Activated naive CD8-positive, alpha-beta T cell treated with anti-CD3 and anti-CD28 coated beads, Interleukin-2, amount 10 ng/mL, durations not matched to agents 7 days and 5 days (primary cell): ENCODE measurements at regions not wholly inside any gene's neighbourhood (a gene's known extent, or its start where the extent isn't known, plus 50 kb on each side); places are given as distances from the start of the nearest gene placed in this dataset.

Experiments used
- ATAC-seq: fragments of 150-1000 bp; cut with Tn5 transposase; one replicate; pipeline ENCODE4 v1.10.0; 2021; ENCODE audit warnings: low read depth, moderate library complexity
- POLR2A ChIA-PET: fragments of 350-600 bp; sonication (Branson Sonifier 250); formaldehyde crosslinking; loops from one replicate; lab custom pipeline; 2021; ENCODE audit warnings: antibody characterized with exemption; lab: Charles Lee
- DNase-seq: peaks from one replicate; pipeline ENCODE4 v3.0.0; 2021
- H3K27ac Mint-ChIP-seq: one replicate; pipeline ENCODE4 v1.8.0; 2022; ENCODE audit warnings: mild to moderate bottlenecking, mixed read lengths
- H3K27me3 Mint-ChIP-seq: one replicate; pipeline ENCODE4 v1.8.0; 2022; ENCODE audit warnings: mild to moderate bottlenecking, moderate library complexity, mixed read lengths
- H3K36me3 Mint-ChIP-seq: one replicate; pipeline ENCODE4 v1.8.0; 2021; ENCODE audit warnings: mild to moderate bottlenecking, mixed read lengths
- H3K4me1 Mint-ChIP-seq: one replicate; pipeline ENCODE4 v1.8.0; 2021; ENCODE audit warnings: mixed read lengths
- H3K4me3 Mint-ChIP-seq: one replicate; pipeline ENCODE4 v1.8.0; 2022; ENCODE audit warnings: mild to moderate bottlenecking, moderate library complexity, mixed read lengths
- H3K9me3 Mint-ChIP-seq: one replicate; pipeline ENCODE4 v1.8.0; 2021; ENCODE audit warnings: mixed read lengths

GRCh38 chr5:23648656-23649055 lies 141.2 kb downstream of the PRDM9 start:
- DNase-seq (no peak), ATAC-seq (no peak)
- POLR2A ChIA-PET, result no interaction called here
- H3K4me1 Mint-ChIP-seq, result no peaks in the 10 kb centered on the region
- no peaks in the 10 kb centered on the region for H3K36me3 Mint-ChIP-seq
- no peak overlapping the region for H3K27ac Mint-ChIP-seq
- no peaks in the 10 kb centered on the region for H3K27me3 Mint-ChIP-seq
- no peak overlapping the region for H3K4me3 Mint-ChIP-seq
- peaks cover 2% of the 10 kb centered on the region for H3K9me3 Mint-ChIP-seq

- Mint-ChIP-seq H3K27ac (no peak overlapping the region), H3K9me3 (peaks cover 3% of the 10 kb centered on the region), H3K27me3 (no peaks in the 10 kb centered on the region), H3K4me1 (no peaks in the 10 kb centered on the region), H3K36me3 (no peaks in the 10 kb centered on the region), H3K4me3 (no peak overlapping the region)
- ATAC-seq (no peak), DNase-seq (no peak)
- POLR2A ChIA-PET, result no interaction called here
Measured at GRCh38 chr5:23649594-23649993, 142.2 kb downstream of the PRDM9 start.

- H3K27ac Mint-ChIP-seq, result no peak overlapping the region
- POLR2A ChIA-PET, result no interaction called here
- H3K4me3 Mint-ChIP-seq, result no peak overlapping the region
- H3K27me3 Mint-ChIP-seq, result no peaks in the 10 kb centered on the region
- H3K9me3 Mint-ChIP-seq, result peaks cover 2% of the 10 kb centered on the region
- DNase-seq, result no peak
- no peaks in the 10 kb centered on the region for H3K36me3 Mint-ChIP-seq
- no peak for ATAC-seq
- no peaks in the 10 kb centered on the region for H3K4me1 Mint-ChIP-seq
Measured at GRCh38 chr5:23655674-23656073, 148.3 kb downstream of the PRDM9 start.

DNA sequence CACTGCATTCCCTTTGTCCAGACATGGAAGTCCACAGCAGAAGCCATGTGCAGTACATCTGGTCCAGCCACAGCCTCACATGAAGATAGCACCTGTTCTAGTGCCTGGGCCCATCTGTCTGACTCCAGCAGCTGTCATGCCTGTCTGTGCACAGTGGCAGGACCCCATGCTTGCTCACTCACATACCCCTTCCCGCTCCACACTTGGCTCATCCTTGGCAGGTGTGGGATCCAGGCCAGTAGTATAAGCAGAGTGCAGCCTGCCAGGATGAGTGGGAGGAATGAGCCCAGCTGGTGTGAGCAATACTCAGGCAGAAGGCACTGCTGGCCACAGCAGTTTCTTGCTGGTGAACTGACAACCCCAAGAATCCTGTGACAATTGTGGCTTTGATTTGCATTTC lies 168.0 kb downstream of the PRDM9 start:
- Mint-ChIP-seq H3K4me1 (no peaks in the 10 kb centered on the region), H3K27ac (no peak overlapping the region), H3K4me3 (no peak overlapping the region), H3K27me3 (no peaks in the 10 kb centered on the region), H3K9me3 (peaks cover 10% of the 10 kb centered on the region), H3K36me3 (no peaks in the 10 kb centered on the region)
- DNase-seq (no peak), ATAC-seq (no peak)
- POLR2A ChIA-PET, result no interaction called here

GRCh38 chr5:23677996-23678395 lies 170.6 kb downstream of the PRDM9 start:
- POLR2A ChIA-PET, result no interaction called here
- no peaks in the 10 kb centered on the region for H3K4me1 Mint-ChIP-seq
- no peaks in the 10 kb centered on the region for H3K36me3 Mint-ChIP-seq
- no peak overlapping the region for H3K27ac Mint-ChIP-seq
- no peaks in the 10 kb centered on the region for H3K27me3 Mint-ChIP-seq
- no peak for ATAC-seq
- H3K4me3 Mint-ChIP-seq, result no peak overlapping the region
- peaks cover 6% of the 10 kb centered on the region for H3K9me3 Mint-ChIP-seq
- no peak for DNase-seq

GRCh38 chr5:23684103-23684502 lies 176.7 kb downstream of the PRDM9 start:
- Mint-ChIP-seq H3K4me3 (no peak overlapping the region), H3K9me3 (peaks cover 9% of the 10 kb centered on the region), H3K27me3 (no peaks in the 10 kb centered on the region), H3K36me3 (no peaks in the 10 kb centered on the region), H3K4me1 (no peaks in the 10 kb centered on the region), H3K27ac (no peak overlapping the region)
- DNase-seq, result no peak
- no peak for ATAC-seq
- POLR2A ChIA-PET, result no interaction called here

DNA sequence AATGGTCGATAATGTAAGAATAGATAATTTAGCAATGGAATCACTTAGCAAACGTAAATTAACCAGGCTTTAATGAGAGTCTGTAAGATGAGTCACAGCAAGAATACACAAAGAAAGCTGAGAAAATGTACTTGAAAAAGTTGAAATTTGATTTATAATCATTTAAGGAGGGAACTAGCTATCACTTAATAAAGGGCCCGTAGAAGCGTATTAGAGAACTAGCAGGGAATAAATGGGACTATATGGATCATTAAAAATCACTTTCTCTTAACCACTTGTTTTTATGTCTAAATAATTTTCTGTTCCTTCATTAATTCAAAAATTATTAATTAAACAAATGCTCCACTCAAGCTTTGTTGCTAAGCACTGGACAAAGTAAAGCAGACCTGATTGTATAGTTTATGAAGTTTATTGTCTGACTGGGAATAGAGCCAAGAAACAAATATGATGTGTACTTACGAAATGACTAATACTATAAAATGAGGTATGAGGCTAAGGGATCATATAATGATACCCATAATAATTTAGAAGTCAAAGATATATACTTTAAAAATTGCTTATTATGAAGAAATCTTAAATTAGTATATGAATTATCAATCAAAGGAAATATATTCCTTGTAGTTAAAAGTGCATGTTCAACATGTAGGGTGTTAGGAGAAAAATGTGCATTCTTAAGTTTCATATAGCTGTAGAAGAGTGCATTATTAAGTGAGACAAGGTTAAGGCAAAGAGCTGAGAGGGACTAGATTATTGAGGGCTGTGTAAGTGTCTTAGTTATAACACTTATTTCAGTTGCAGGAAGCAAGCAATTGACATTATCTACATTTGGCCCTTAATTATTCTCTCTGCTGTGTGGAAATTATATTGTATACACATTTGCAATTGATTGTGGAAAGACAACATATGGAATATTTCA lies 196.8 kb downstream of the PRDM9 start:
- no peak overlapping the region for H3K27ac Mint-ChIP-seq
- no peak for DNase-seq
- POLR2A ChIA-PET, result no interaction called here
- H3K36me3 Mint-ChIP-seq, result no peaks in the 10 kb centered on the region
- ATAC-seq, result no peak
- no peak overlapping the region for H3K4me3 Mint-ChIP-seq
- H3K4me1 Mint-ChIP-seq, result no peaks in the 10 kb centered on the region
- peaks cover under 1% of the 10 kb centered on the region for H3K9me3 Mint-ChIP-seq
- H3K27me3 Mint-ChIP-seq, result no peaks in the 10 kb centered on the region

DNA sequence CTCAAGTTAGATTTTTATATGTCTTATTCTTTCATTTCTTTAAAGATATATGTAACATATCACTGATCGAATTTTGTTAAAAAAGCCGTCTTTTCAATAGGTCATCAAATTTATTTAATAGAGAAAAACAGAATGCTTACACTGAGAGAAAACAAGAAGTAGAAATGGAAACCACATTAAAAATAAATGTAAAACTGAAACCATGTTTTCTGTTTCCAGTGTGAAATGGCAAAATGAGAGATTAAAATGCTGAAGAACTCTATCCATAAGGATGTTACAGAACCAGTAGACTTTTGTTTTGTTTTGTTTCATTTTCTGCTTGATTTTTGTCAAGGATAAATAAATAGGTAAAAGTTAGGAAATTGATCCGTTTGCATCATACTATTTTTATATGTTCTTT lies 210.1 kb downstream of the PRDM9 start:
- no peak overlapping the region for H3K4me3 Mint-ChIP-seq
- H3K27me3 Mint-ChIP-seq, result no peaks in the 10 kb centered on the region
- no peak overlapping the region for H3K27ac Mint-ChIP-seq
- H3K9me3 Mint-ChIP-seq, result peaks cover 2% of the 10 kb centered on the region
- H3K36me3 Mint-ChIP-seq, result no peaks in the 10 kb centered on the region
- H3K4me1 Mint-ChIP-seq, result no peaks in the 10 kb centered on the region
- no peak for DNase-seq
- POLR2A ChIA-PET, result no interaction called here
- ATAC-seq, result no peak

GRCh38 chr5:23718564-23718963 lies 211.2 kb downstream of the PRDM9 start:
- ATAC-seq, result no peak
- no peak overlapping the region for H3K4me3 Mint-ChIP-seq

GRCh38 chr5:23721336-23721735 lies 213.9 kb downstream of the PRDM9 start:
- Mint-ChIP-seq H3K27me3 (no peaks in the 10 kb centered on the region), H3K4me1 (no peaks in the 10 kb centered on the region), H3K4me3 (no peak overlapping the region), H3K9me3 (peaks cover 2% of the 10 kb centered on the region), H3K27ac (no peak overlapping the region), H3K36me3 (no peaks in the 10 kb centered on the region)
- POLR2A ChIA-PET, result no interaction called here
- DNase-seq (no peak), ATAC-seq (no peak)

More at GRCh38 chr5:23718564-23718963, 211.2 kb downstream of the PRDM9 start:
- DNase-seq, result no peak
- peaks cover 2% of the 10 kb centered on the region for H3K9me3 Mint-ChIP-seq
- no peaks in the 10 kb centered on the region for H3K4me1 Mint-ChIP-seq
- H3K27ac Mint-ChIP-seq, result no peak overlapping the region
- no peaks in the 10 kb centered on the region for H3K27me3 Mint-ChIP-seq
- POLR2A ChIA-PET, result no interaction called here
- no peaks in the 10 kb centered on the region for H3K36me3 Mint-ChIP-seq

DNA sequence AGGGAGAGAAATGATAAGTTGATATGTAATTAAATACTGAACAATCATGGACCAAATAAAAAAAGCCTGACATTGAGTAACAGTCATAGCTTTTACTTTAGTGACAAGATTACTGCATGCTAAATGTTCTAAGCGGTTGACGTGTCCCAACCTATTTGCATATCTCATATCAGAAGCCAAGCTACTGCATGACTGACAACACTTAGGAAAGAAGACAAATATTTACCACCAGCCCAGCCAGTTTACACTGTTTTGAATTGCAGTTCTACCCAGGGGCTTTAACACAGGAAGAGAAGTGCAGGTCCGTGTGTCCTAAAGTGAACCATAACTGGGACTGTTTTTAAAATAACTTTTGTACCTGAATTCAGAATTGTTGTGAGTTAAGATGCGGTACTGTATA lies 219.9 kb downstream of the PRDM9 start:
- no peak for ATAC-seq
- DNase-seq, result no peak
- Mint-ChIP-seq H3K27ac (no peak overlapping the region), H3K4me3 (no peak overlapping the region), H3K4me1 (no peaks in the 10 kb centered on the region), H3K27me3 (no peaks in the 10 kb centered on the region), H3K36me3 (no peaks in the 10 kb centered on the region), H3K9me3 (peaks cover 1% of the 10 kb centered on the region)
- POLR2A ChIA-PET, result no interaction called here

- no peak overlapping the region for H3K4me3 Mint-ChIP-seq
- H3K4me1 Mint-ChIP-seq, result no peaks in the 10 kb centered on the region
- POLR2A ChIA-PET, result no interaction called here
- H3K9me3 Mint-ChIP-seq, result peaks cover 8% of the 10 kb centered on the region
- H3K27me3 Mint-ChIP-seq, result no peaks in the 10 kb centered on the region
- no peak for ATAC-seq
- no peak for DNase-seq
- H3K27ac Mint-ChIP-seq, result no peak overlapping the region
- H3K36me3 Mint-ChIP-seq, result no peaks in the 10 kb centered on the region
Measured at GRCh38 chr5:23730023-23730422, 222.6 kb downstream of the PRDM9 start.

- Mint-ChIP-seq H3K9me3 (peaks cover 1% of the 10 kb centered on the region), H3K4me1 (no peaks in the 10 kb centered on the region), H3K36me3 (no peaks in the 10 kb centered on the region), H3K27me3 (no peaks in the 10 kb centered on the region), H3K27ac (no peak overlapping the region), H3K4me3 (no peak overlapping the region)
- no peak for ATAC-seq
- DNase-seq, result no peak
- POLR2A ChIA-PET, result no interaction called here
Measured at GRCh38 chr5:23740029-23740428, 232.6 kb downstream of the PRDM9 start.

- no peak overlapping the region for H3K27ac Mint-ChIP-seq
- H3K36me3 Mint-ChIP-seq, result no peaks in the 10 kb centered on the region
- H3K4me3 Mint-ChIP-seq, result no peak overlapping the region
- no peaks in the 10 kb centered on the region for H3K27me3 Mint-ChIP-seq
- ATAC-seq (no peak), DNase-seq (no peak)
- peaks cover 1% of the 10 kb centered on the region for H3K9me3 Mint-ChIP-seq
- POLR2A ChIA-PET, result no interaction called here
- H3K4me1 Mint-ChIP-seq, result no peaks in the 10 kb centered on the region
Measured at GRCh38 chr5:23742701-23743100, 235.3 kb downstream of the PRDM9 start.
